Right lobe of liver (tissue), 6 donors: ENCODE measurements at regions not wholly inside any gene's neighbourhood (a gene's known extent, or its start where the extent isn't known, plus 50 kb on each side); places are given as distances from the start of the nearest gene placed in this dataset.

ENCODE experiments used
- ATAC-seq, 4 donors: fragments of 200-7000 bp; cut with Tn5 transposase; one replicate each; pipeline ENCODE4 v1.9.1; 2020; ENCODE audit warnings: mild to moderate bottlenecking in 4 of 4, moderate library complexity in 4 of 4
- DNase-seq, 3 donors: peaks; one replicate each; pipeline ENCODE4 v3.0.0-alpha.2; 2020
- H3K27ac ChIP-seq, 3 donors: fragments of 200-600 bp; one replicate each; pipeline ENCODE4 v1.8.0; 2022
- H3K27me3 ChIP-seq, 2 donors: fragments of 200-600 bp; one replicate each; pipeline ENCODE4 v1.8.0; 2022
- H3K36me3 ChIP-seq, 4 donors: fragments of 200-600 bp; sonication (generic) in 1 of 4; one replicate each; pipeline versions ENCODE4 v1.5.1 to v1.8.0; 2017 to 2022; ENCODE audit warnings: control low read depth in 1 of 4
- H3K4me1 ChIP-seq, 4 donors: fragments of 200-600 bp; sonication (generic) in 1 of 4; one replicate each; pipeline versions ENCODE4 v1.5.1 to v1.8.0; 2017 to 2022; ENCODE audit warnings: control low read depth in 1 of 4
- H3K4me3 ChIP-seq, 3 donors: fragments of 200-600 bp; one replicate each; pipeline ENCODE4 v1.8.0; 2022
- H3K9me3 ChIP-seq, 4 donors: fragments of 200-600 bp; sonication (generic) in 1 of 4; one replicate each; pipeline versions ENCODE4 v1.5.1 to v1.8.0; 2017 to 2022; ENCODE audit warnings: control low read depth in 1 of 4
- POLR2A ChIP-seq: fragments of 450-650 bp; IDR thresholded peaks from one replicate; pipeline ENCODE4 v1.6.1; 2017; ENCODE audit warnings: antibody characterized with exemption, mild to moderate bottlenecking
- WGBS: methylation state at CpG from one replicate; pipeline ENCODE4 v1.1.6; 2018; ENCODE audit warnings: low coverage, low lambda C conversion rate; ENCODE audit not compliant: insufficient coverage; ENCODE audit errors: missing lambda C conversion rate; 5-methylcytosine and 5-hydroxymethylcytosine counted together
- intact Hi-C, 2 donors: fragments of 100-400 bp; cut with DNase I; formaldehyde crosslinking; loops; one replicate each; pipeline versions ENCODE4 v1.11.2 to v1.14.1; 2022
- TF ChIP-seq, protein P1 (sequence below), 4 donors: fragments of 200-600 bp in 3 of 4; fragments of 450-650 bp in 1 of 4; IDR thresholded peaks; one replicate each; pipeline versions ENCODE4 v1.5.1 to v1.8.0; 2016 to 2022; ENCODE audit warnings: antibody characterized with exemption in 4 of 4, mild to moderate bottlenecking in 2 of 4
- donor health status: DM: no; HTN: yes; CAD: no.
- donor health status: DM: no; HTN: no; CAD: no.
- donor health status: DM: no; HTN: no; CAD: no.
- donor health status: DM: no; HTN: yes; CAD: no.
- donor health status: DM: no; HTN: yes; CAD: no.

DNA sequence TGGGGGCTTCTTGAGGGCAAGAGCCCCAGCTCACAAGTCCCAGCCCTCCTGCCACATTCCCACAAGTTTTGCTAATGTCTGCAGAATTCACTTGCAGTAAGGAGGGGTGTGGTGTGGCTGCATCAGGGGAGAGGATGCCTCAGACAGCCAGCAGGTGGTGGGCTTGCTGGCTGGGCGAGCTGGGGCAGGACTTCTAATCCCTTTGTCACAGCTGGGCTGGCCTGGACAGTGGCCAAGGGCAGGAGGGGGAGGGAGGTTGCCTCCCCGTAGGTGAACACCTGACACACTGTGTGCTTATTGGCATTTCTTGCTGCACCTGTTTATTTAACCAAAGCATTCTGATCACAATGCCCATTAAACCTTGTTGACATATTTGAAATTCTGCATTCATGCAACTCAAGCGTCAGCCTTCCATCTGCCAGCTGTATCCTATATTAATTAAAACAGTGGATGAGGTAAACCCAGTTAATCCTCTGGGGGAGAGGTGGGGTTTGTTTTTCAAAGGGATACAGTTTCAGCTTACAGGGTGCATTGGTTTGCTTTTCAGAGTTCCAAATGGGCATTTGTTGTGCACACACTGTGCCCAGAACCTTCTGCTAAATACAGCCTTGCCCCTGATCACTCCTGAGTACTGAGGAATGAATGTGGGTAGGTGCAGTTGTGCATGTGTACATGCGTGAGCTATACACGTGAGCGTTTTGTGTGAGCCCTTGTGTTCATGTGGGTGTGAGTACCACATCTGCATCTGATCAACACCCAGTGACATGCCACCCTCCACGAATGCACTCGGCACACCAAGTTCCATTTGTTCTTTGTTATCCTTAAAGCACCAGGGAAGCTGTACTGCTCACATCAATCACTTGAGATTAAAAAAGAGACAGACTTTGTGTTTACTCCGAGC, 268.7 kb downstream of the XXYLT1 start:
- Histone ChIP-seq H3K27me3 (no peaks in the 10 kb centered on the region), H3K36me3 (no peaks in the 10 kb centered on the region), H3K27ac (no peak overlapping the region), H3K4me1 (no peaks in the 10 kb centered on the region), H3K4me3 (no peak overlapping the region), H3K9me3 (no peaks in the 10 kb centered on the region)
- 56% methylated on average over 7 of the region's 9 CpGs for WGBS
- ATAC-seq (peak; percentile 81 to 93 (median 82)), DNase-seq (peak; percentile 63 to 68 (median 65))
- intact Hi-C loops, result loop anchor here in 1 of 2 donors (5.0 kb wide), 1 partner anchor 105 kb away; no protein-coding TSS in a partner anchor
- TF ChIP-seq, protein P1, sequence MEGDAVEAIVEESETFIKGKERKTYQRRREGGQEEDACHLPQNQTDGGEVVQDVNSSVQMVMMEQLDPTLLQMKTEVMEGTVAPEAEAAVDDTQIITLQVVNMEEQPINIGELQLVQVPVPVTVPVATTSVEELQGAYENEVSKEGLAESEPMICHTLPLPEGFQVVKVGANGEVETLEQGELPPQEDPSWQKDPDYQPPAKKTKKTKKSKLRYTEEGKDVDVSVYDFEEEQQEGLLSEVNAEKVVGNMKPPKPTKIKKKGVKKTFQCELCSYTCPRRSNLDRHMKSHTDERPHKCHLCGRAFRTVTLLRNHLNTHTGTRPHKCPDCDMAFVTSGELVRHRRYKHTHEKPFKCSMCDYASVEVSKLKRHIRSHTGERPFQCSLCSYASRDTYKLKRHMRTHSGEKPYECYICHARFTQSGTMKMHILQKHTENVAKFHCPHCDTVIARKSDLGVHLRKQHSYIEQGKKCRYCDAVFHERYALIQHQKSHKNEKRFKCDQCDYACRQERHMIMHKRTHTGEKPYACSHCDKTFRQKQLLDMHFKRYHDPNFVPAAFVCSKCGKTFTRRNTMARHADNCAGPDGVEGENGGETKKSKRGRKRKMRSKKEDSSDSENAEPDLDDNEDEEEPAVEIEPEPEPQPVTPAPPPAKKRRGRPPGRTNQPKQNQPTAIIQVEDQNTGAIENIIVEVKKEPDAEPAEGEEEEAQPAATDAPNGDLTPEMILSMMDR (IDR thresholded peaks at IDR 0.05), result peak; percentile 53 to 59 (median 56)
- TF ChIP-seq POLR2A, result no peak

DNA sequence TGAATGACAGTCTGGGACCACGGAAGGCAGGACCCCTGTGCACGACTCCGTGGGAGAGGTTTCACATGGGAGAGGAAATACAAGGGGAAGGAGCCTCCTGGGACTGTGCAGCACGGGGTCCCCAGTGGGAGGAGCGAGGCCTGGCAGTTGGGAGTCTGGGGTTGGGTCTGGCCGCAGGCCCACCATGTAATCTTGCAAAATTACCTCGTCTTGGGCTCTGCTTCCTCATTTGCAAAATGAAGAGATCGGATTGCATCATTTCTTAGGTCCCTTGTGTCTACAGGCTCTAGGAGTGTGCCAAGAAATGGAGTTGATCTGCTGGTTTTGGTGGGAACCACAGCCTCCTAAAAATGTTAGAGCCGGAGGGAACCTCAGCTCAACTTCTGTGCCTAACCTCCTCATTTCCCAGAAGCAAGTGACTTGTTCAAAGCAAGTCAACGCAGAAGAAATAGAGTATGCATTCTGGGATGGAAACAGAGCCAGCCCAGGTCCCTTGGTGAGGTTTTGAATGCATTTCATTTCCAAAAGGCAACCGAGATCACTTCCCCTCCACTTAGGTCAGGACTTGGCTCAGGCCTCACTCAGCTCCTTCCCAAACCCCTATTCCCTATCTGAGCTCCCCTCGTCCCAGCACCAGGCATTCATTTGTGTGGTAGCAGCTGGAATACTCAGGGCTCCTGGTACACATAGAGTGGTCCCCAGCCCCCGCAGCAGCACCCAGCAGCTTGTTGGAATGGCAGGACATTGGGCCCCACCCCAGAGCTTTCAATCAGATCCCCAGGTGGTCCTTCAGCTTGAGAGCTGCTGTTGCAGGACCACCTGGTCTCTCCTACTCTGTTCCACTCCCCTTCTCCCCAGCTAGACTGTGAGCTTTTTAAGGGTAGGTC, 267.7 kb downstream of the XXYLT1 start:
- intact Hi-C loops, result loop anchor here in 1 of 2 donors (5.0 kb wide), 1 partner anchor 104 kb away; no protein-coding TSS in a partner anchor
- Histone ChIP-seq H3K4me3 (no peak overlapping the region), H3K9me3 (no peaks in the 10 kb centered on the region), H3K27ac (no peak overlapping the region), H3K36me3 (no peaks in the 10 kb centered on the region), H3K4me1 (no peaks in the 10 kb centered on the region), H3K27me3 (no peaks in the 10 kb centered on the region)
- peak; percentile 16 to 42 (median 25) for ATAC-seq
- peak in 1 of 3 donors; percentile 43 for DNase-seq
- TF ChIP-seq, protein P1 (IDR thresholded peaks at IDR 0.05), result no peak
- WGBS, result 64% methylated on average over 11 of the region's 13 CpGs

DNA sequence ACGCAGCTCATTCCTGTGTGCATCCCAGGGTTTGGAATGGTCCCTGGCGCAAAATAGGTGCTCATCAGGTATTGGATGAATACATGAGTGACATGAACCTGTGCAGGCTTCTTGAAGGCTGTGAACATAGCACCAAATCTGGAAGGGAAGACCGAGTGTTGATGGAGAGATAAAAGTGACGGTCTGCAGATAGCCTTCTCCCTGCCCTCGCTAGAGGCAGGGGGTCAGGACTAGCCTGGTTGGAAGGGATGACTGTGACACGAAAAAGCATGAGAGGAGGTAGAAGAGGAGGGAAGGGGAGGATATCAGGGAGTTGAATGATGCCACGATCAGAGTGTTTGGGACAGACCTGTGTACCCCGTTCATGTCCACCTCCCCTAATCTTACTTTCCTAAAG, 267.1 kb downstream of the XXYLT1 start:
- ATAC-seq (no peak), DNase-seq (no peak)
- Histone ChIP-seq H3K27ac (no peak overlapping the region), H3K9me3 (no peaks in the 10 kb centered on the region), H3K4me1 (no peaks in the 10 kb centered on the region), H3K4me3 (no peak overlapping the region), H3K36me3 (no peaks in the 10 kb centered on the region), H3K27me3 (no peaks in the 10 kb centered on the region)
- TF ChIP-seq POLR2A, result no peak
- TF ChIP-seq, protein P1 (IDR thresholded peaks at IDR 0.05), result no peak
- intact Hi-C loops, result loop anchor here in 1 of 2 donors (5.0 kb wide), 1 partner anchor 103 kb away; no protein-coding TSS in a partner anchor
- 75% methylated on average over 7 of the region's 8 CpGs for WGBS

DNA sequence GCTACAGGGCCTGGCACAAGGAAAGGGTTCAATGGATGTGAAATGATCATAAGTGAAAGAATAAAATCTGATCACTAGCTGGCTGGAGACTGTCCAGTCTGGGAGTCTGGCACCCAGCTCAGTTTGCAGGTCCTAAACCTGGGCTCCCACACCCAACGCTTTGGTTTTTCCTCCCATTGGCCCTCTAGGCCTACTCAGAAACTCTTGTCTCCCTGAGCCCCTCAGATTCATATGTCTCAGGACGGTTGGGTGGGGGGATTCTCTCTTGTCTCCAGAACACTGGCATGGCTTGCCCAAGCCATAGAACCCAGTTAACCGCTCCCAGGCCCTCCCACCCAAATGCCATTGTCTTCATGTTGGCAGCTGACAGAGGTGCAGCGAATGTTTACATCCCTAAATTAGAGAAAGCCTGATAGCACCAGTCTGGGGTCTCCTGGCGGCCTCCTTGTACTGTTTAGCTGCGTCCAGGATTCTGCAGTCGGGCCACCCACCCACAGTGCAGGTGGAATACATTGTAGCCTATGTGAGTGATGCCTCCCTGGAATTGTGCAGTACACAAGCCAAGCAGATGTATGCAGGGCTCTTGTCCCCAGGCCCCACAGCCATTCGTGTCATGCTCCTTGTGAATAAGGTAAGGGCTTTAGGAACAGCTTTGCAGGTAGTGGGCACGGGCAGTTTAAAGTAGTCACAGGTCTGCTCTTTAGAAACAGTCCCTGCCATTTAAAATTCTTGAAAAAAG, 266.3 kb downstream of the XXYLT1 start:
- Histone ChIP-seq H3K4me3 (no peak overlapping the region), H3K9me3 (no peaks in the 10 kb centered on the region), H3K36me3 (no peaks in the 10 kb centered on the region), H3K27me3 (no peaks in the 10 kb centered on the region), H3K27ac (no peak overlapping the region), H3K4me1 (no peaks in the 10 kb centered on the region)
- WGBS, result 77% methylated on average over 5 of the region's 9 CpGs
- DNase-seq, result peak in 1 of 3 donors; percentile 33
- ATAC-seq, result no peak
- intact Hi-C loops, result loop anchor here in 1 of 2 donors (5.0 kb wide), 1 partner anchor 103 kb away; no protein-coding TSS in a partner anchor
- no peak for TF ChIP-seq POLR2A
- TF ChIP-seq, protein P1 (IDR thresholded peaks at IDR 0.05), result no peak
